ENCODE measurements at regions not wholly inside any gene's neighbourhood (a gene's known extent, or its start where the extent isn't known, plus 50 kb on each side); places are given as distances from the start of the nearest gene placed in this dataset.

GRCh38 chr13:21997726-21998125, 326.9 kb downstream of the FGF9 start:
- TF ChIP-seq, protein P1, sequence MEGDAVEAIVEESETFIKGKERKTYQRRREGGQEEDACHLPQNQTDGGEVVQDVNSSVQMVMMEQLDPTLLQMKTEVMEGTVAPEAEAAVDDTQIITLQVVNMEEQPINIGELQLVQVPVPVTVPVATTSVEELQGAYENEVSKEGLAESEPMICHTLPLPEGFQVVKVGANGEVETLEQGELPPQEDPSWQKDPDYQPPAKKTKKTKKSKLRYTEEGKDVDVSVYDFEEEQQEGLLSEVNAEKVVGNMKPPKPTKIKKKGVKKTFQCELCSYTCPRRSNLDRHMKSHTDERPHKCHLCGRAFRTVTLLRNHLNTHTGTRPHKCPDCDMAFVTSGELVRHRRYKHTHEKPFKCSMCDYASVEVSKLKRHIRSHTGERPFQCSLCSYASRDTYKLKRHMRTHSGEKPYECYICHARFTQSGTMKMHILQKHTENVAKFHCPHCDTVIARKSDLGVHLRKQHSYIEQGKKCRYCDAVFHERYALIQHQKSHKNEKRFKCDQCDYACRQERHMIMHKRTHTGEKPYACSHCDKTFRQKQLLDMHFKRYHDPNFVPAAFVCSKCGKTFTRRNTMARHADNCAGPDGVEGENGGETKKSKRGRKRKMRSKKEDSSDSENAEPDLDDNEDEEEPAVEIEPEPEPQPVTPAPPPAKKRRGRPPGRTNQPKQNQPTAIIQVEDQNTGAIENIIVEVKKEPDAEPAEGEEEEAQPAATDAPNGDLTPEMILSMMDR (IDR thresholded peaks at IDR 0.05): no peak
- H3K27me3 ChIP-seq: no peaks in the 10 kb centered on the region
- H3K27ac ChIP-seq: no peak overlapping the region
- no peak overlapping the region for H3K4me3 ChIP-seq (ENCODE audit: low read depth in 1 of 2, low read length in 1 of 2)
- H3K36me3 ChIP-seq: no peaks in the 10 kb centered on the region
- H3K4me1 ChIP-seq (ENCODE audit: control insufficient read depth in 1 of 2, insufficient read depth in 1 of 2, low read depth in 1 of 2, low read length in 1 of 2): no peaks in the 10 kb centered on the region
- no peaks in the 10 kb centered on the region for H3K9me3 ChIP-seq

DNA sequence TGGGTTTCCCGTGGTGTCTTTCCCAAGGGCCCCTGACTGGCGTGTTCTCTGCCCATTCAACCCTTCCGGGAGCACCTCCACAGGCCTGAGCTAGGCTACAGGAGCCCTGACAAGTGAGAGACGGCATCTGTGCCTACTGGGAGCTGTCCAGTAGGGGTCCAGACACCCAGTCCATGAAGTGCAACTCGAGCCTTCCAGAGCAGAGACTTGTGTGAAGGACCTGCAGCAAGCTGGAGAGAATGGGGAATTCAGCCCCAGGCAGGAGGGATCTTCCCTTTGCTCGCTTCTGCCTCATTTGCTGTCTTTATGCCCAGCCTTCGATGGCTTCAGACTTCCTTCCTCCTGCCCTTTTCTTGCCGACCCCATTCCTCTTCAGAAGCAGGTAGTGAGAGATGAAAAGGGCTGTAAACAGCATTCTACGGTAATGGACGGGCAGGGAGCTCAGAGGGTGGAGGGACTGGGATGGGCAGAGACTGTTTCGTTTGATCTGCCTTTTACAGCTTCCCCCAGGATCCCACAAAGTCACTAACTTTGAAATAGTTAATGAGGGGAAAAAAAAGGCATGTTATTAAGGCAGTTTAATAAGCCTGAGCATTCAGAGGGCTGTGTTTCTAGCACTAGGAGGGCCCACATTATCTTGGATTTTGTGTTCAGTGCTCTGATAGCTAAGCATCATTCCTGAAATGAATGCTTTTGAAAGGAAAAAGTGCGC, 327.6 kb downstream of the FGF9 start:
- TF ChIP-seq, protein P1 (IDR thresholded peaks at IDR 0.05): no peak
- no peak overlapping the region for H3K27ac ChIP-seq
- no peaks in the 10 kb centered on the region for H3K36me3 ChIP-seq
- H3K4me1 ChIP-seq (ENCODE audit: control insufficient read depth in 1 of 2, insufficient read depth in 1 of 2, low read depth in 1 of 2, low read length in 1 of 2): no peaks in the 10 kb centered on the region
- no peaks in the 10 kb centered on the region for H3K27me3 ChIP-seq
- no peak overlapping the region for H3K4me3 ChIP-seq (ENCODE audit: low read depth in 1 of 2, low read length in 1 of 2)
- H3K9me3 ChIP-seq: no peaks in the 10 kb centered on the region

DNA sequence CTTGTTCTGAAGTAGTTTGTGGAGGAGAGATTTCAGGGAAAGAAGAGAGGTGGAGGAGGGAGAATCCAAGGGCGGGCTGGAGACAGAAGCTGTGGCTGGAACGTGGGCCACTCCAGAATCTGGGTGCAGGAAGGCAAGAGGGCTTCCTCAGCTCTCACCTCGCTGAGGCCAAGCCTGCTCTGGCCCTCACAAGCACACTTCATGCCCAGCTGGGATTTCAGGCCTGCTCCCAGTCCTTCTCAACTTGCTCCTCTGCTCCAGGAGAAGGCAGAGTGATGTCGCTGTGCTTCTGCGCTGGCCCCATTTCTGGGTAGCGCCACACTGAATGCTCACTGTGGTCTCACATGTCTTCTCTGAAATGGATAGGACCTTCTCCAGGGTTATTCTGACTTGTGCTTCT, 328.8 kb downstream of the FGF9 start:
- no peaks in the 10 kb centered on the region for H3K9me3 ChIP-seq
- TF ChIP-seq, protein P1 (IDR thresholded peaks at IDR 0.05): no peak
- H3K27me3 ChIP-seq: no peaks in the 10 kb centered on the region
- H3K27ac ChIP-seq: no peak overlapping the region
- H3K4me1 ChIP-seq (ENCODE audit: control insufficient read depth in 1 of 2, insufficient read depth in 1 of 2, low read depth in 1 of 2, low read length in 1 of 2): no peaks in the 10 kb centered on the region
- no peak overlapping the region for H3K4me3 ChIP-seq (ENCODE audit: low read depth in 1 of 2, low read length in 1 of 2)
- no peaks in the 10 kb centered on the region for H3K36me3 ChIP-seq

GRCh38 chr13:22000191-22000590, 329.3 kb downstream of the FGF9 start:
- no peak overlapping the region for H3K27ac ChIP-seq
- no peaks in the 10 kb centered on the region for H3K27me3 ChIP-seq
- TF ChIP-seq, protein P1 (IDR thresholded peaks at IDR 0.05): no peak
- no peaks in the 10 kb centered on the region for H3K9me3 ChIP-seq
- H3K4me1 ChIP-seq (ENCODE audit: control insufficient read depth in 1 of 2, insufficient read depth in 1 of 2, low read depth in 1 of 2, low read length in 1 of 2): no peaks in the 10 kb centered on the region
- H3K36me3 ChIP-seq: no peaks in the 10 kb centered on the region
- no peak overlapping the region for H3K4me3 ChIP-seq (ENCODE audit: low read depth in 1 of 2, low read length in 1 of 2)

DNA sequence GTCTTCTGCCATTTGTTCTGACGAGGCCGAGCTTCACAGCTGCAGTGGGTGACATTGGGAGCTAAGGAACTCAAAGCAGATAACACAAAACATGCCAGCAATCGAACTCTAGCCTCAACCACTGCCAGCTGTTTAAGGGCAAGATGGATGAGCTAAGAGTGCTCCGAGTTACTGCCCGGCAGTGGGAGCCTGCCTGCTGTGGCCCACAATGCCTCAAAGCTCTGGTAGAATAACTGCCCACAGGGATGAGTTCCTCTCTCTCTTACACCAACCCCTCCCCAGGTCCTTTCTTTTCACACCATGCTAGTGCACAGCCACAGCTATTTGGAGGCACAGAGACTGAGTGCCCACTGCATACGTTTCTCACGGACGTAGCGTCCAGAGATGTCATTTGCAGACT, 330.5 kb downstream of the FGF9 start:
- no peak overlapping the region for H3K4me3 ChIP-seq (ENCODE audit: low read depth in 1 of 2, low read length in 1 of 2)
- no peak overlapping the region for H3K27ac ChIP-seq
- H3K9me3 ChIP-seq: no peaks in the 10 kb centered on the region
- H3K4me1 ChIP-seq (ENCODE audit: control insufficient read depth in 1 of 2, insufficient read depth in 1 of 2, low read depth in 1 of 2, low read length in 1 of 2): no peaks in the 10 kb centered on the region
- no peaks in the 10 kb centered on the region for H3K36me3 ChIP-seq
- TF ChIP-seq, protein P1 (IDR thresholded peaks at IDR 0.05): no peak
- no peaks in the 10 kb centered on the region for H3K27me3 ChIP-seq
